ENCODE measurements at regions not wholly inside any gene's neighbourhood (a gene's known extent, or its start where the extent isn't known, plus 50 kb on each side); places are given as distances from the start of the nearest gene placed in this dataset.

GRCh38 chr5:167307042-167307441 lies 984.4 kb upstream of the WWC1 start:
- DNase-seq: no peak

- DNase-seq: no peak
Measured at GRCh38 chr5:167308466-167308865, 983.0 kb upstream of the WWC1 start.

GRCh38 chr5:167309941-167310517 lies 981.4 kb upstream of the WWC1 start:
- DNase-seq: peak; percentile 48

DNA sequence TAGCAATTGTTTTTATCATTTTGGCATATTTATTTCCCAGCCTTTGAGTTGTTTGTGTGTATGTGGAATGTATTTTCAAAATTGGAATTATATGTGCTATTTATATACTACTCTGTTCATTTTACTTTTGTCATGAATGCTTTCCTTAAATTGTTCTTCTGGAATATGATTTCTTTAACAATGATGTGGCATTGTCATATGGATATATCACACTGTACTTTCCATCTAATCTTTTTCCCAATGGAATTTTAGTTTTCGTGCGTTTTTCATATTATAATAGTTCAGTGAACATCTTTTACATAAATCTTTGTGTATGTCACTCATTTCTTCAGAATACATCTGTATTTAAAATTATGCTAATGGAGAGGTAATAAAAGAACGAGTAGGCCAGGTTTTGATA lies 980.1 kb upstream of the WWC1 start:
- DNase-seq: no peak

DNA sequence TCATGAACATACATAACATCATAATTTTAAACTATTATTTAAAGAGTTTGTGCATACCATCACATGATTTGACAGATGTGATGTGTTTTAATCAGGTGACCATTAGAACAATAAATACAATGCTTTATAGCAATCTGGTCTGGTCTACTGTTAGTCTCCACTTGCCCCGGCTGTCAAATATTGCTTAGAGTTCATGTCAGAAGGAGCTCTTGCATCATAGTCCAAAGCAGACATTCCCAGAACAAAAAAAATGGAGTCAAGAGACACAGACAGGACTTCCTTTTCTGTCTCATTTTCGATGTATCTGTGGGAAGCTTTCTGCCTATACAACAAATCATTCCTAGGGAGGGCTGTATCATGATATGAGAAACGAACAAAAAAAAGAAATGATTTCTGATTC lies 979.2 kb upstream of the WWC1 start:
- no peak for DNase-seq

GRCh38 chr5:167315762-167316161 lies 975.7 kb upstream of the WWC1 start:
- DNase-seq: no peak

DNA sequence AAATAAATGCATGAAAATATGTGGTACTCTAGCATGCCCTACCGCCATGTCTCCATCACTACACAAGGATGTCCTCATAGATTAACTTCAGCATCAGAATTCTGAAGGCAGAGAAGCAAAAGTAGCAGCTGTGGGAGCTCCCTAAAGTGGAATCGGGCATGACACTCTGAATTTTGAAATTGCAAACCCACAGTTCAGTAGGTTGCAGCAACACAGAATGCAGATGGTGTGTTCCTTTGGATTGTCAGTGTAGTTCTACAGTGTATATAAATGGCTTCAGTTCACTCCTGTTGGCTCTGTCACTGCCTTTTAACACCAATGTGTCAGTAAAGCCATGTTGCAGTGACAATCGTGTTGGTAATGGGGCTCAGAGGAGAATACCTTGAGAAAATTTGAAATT lies 973.6 kb upstream of the WWC1 start:
- no peak for DNase-seq

DNA sequence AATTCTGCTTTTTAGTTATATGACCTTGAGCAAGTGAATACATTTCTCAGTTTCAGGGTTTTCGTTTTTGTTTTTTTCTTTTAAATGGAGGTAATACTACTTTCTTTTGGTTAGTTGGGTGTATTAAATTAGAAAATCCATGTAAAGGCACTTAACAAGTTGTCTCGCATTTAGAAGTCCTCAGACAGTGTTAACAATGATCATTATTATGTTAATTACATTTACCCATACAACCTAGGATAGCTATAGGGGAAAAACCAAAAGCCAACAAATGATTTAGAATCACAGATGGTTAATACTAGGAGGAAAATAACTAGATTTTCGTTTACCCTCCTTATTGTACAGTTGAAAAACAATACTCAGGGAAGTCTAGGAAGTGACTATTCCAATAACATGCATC lies 972.2 kb upstream of the WWC1 start:
- no peak for DNase-seq

GRCh38 chr5:167320019-167320418 lies 971.4 kb upstream of the WWC1 start:
- DNase-seq: no peak

DNA sequence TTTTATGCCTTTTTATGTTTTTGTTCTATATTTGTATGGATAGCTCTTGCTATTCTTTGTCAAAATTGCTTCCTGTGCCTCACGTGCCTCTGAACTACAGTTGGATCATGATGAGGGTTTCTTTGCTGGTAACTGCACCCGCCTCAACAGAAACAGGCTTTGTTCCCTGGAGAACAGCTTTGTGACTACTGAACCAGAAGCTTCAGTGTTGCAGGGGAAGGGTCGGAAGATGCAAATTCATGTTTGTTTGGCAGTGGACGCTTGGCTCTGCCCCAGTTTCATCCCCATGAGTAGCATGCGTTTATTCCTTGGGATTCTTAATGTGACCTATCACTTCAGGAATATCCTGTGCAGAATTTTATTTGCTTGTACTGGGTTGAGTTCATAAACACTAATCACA lies 959.1 kb upstream of the WWC1 start:
- no peak for DNase-seq

- no peak for DNase-seq
Measured at GRCh38 chr5:167336161-167336560, 955.3 kb upstream of the WWC1 start.

GRCh38 chr5:167339205-167339604 lies 952.2 kb upstream of the WWC1 start:
- no peak for DNase-seq

GRCh38 chr5:167346461-167346860 lies 945.0 kb upstream of the WWC1 start:
- no peak for DNase-seq

GRCh38 chr5:167348251-167348926 lies 943.1 kb upstream of the WWC1 start:
- DNase-seq: no peak

- no peak for DNase-seq
Measured at GRCh38 chr5:167348980-167349379, 942.5 kb upstream of the WWC1 start.

- no peak for DNase-seq
Measured at GRCh38 chr5:167351316-167351715, 940.1 kb upstream of the WWC1 start.

GRCh38 chr5:167352801-167353200 lies 938.6 kb upstream of the WWC1 start:
- DNase-seq: no peak

DNA sequence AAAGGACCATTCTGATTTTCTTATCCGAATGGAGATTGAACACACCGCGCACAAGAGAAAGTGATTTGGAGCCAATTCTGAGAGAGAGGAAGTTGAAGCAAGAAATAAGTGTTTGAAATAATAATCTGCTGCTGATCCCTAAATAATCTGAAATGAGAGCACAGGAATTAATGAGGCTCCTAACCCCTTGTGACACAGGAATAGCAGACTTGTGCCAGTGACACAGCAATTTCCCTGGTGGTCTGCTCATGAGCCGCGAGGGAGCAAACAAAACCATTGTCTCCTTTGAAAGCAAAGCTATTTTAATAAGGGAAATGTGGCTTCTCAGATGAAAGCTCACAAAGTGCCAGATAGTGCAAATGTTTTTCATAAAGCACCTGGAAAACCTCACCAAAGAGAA lies 936.1 kb upstream of the WWC1 start:
- DNase-seq: no peak

DNA sequence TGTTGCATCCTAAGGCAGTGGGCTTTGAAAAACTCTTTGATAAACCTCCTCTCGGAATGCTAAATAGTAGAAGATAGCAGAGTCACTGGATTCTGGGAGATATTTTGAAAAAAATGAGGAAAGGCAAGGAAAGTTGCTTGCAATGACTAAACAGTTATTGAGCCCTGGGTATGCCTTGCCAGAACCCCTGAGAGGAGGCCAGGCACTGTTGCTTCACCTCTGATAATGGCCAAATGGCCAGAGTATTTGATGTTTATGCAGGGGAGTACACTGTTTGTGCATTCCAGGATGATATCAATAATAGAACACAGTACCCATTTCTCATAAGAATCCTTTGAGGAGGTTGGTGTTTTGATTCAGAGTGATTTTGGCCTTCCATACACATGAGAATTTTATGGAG lies 935.1 kb upstream of the WWC1 start:
- DNase-seq: no peak

- DNase-seq: no peak
Measured at GRCh38 chr5:167358868-167359492, 932.5 kb upstream of the WWC1 start.

- DNase-seq: no peak
Measured at GRCh38 chr5:167361795-167362194, 929.6 kb upstream of the WWC1 start.

GRCh38 chr5:167363065-167363464 lies 928.4 kb upstream of the WWC1 start:
- no peak for DNase-seq

DNA sequence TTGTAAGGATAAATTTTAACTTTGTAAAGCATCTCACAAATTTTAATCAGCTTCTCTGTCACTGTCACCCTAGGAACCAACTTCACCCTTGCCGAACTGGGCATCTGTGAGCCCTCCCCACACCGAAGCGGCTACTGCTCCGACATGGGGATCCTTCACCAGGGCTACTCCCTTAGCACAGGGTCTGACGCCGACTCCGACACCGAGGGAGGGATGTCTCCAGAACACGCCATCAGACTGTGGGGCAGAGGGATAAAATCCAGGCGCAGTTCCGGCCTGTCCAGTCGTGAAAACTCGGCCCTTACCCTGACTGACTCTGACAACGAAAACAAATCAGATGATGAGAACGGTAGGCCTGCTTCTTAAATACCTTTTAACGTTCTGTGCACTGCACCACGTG lies 916.3 kb upstream of the WWC1 start:
- DNase-seq: no peak
